ENCODE measurements at regions not wholly inside any gene's neighbourhood (a gene's known extent, or its start where the extent isn't known, plus 50 kb on each side); places are given as distances from the start of the nearest gene placed in this dataset.
A peak's percentile ranks its signal among the peaks of the same experiment; 100 is the strongest.
"Not testable (repeated sequence)": the region's sequence is repeated elsewhere in the genome, so short reads cannot be mapped to it uniquely, and the experiment has no call there.

DNA sequence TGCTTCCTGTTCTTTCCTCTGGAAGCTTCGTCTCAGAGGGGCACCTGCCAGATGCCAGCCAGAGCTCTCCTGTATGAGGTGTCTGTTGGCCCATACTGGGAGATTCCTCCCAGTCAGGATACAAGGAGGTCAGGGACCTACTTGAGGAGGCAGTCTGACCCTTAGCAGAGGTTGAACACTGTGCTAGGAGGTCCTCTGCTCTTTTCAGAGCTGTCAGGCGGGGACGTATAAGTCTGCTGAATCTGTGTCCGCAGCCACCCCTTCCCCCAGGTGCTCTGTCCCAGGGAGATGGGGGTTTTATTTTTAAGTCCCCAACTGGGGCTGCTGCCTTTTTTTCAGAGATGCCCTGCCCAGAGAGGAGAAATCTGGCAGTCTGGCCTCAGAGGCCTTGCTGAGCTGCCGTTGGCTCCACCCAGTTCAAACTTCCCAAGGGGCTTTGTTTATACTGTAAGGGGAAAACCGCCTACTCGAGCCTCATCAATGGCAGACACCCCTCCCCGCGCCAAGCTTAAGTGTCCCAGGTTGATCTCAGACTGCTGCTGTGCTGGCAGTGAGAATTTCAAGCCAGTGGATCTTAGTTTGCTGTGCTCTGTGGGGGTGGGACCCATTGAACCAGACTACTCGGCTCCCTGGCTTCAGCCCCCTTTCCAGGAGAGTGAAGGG, 326.7 kb downstream of the BCKDHB start:
- no peak overlapping the region for H2AFZ ChIP-seq (ENCODE audit: low read length)
- no peaks in the 10 kb centered on the region for H4K20me1 ChIP-seq (ENCODE audit: insufficient read depth, low read depth, low read length)
- no peak overlapping the region for H3K4me3 ChIP-seq (ENCODE audit: low read length)
- no peak overlapping the region for H3K4me2 ChIP-seq (ENCODE audit: low read depth, low read length, poor library complexity, severe bottlenecking)
- H3K9me3 ChIP-seq (ENCODE audit: low read length) = no peaks in the 10 kb centered on the region
- H3K79me2 ChIP-seq (ENCODE audit: low read length) = no peaks in the 10 kb centered on the region
- H3K27ac ChIP-seq (ENCODE audit: low read length) = no peak overlapping the region
- H3K27me3 ChIP-seq (ENCODE audit: low read length) = no peaks in the 10 kb centered on the region
- H3K4me1 ChIP-seq (ENCODE audit: low read length) = no peaks in the 10 kb centered on the region
- DNase-seq = no peak
- H3K36me3 ChIP-seq (ENCODE audit: insufficient read depth, low read length) = no peaks in the 10 kb centered on the region
- no peaks in the 10 kb centered on the region for H3K9me2 ChIP-seq (replicated peaks; ENCODE audit: insufficient read depth, low read length)
- H3K9ac ChIP-seq (ENCODE audit: low read length) = no peak overlapping the region

DNA sequence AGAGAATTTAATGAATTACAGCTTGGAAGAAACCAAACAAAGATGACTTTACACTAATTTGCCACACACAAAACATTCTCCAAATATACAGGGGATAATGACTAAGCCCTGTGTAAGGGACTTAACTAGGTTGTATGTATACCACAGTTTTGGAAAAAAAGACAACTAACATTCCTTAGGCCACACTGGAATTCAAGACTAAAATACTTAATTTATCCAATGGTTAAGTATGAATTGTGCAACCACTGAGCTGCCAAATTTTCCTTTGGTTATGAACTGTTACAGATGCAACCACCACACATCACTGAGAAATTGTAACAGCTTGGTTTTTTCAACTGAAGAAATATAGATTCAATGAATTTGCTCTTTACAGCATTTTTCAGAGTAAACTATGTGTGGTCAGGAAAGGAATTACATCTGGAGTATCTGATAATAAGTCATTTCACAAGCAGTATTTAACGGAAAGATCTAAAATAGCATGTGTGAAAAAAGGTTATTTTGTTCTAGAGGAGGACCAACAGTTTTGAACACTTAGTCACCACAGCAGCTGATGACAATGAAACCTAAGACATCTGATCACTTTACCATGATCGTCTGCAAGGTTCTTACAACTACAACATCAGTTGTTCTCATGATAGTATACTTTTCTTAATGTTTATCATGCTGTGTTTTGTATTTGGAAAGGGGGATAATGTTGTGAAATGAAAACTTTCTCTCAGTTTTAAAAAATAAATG, 318.8 kb downstream of the BCKDHB start:
- no peak overlapping the region for H3K27ac ChIP-seq (ENCODE audit: low read length)

DNA sequence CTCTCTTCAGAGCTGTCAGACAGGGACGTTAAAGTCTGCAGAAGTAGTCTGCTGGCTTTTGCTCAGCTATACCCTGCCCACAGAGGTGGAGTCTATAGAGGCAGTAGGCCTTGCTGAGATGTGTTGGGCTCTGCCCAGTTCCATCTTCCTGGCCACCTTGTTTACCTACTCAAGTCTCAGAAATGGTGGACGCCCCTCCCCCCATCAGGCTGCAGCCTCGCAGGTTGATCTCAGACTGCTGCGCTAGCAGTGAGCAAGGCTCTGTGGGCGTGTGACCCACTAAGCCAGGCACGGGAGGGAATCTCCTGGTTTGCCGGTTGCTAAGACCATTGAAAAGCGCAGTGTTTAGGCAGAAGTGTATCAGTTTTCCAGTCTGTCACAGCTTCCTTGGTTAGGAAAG, 305.0 kb downstream of the BCKDHB start:
- H3K36me3 ChIP-seq (ENCODE audit: insufficient read depth, low read length) = no peaks in the 10 kb centered on the region
- peaks cover 6% of the 10 kb centered on the region for H3K4me1 ChIP-seq (ENCODE audit: low read length)
- no peaks in the 10 kb centered on the region for H3K27me3 ChIP-seq (ENCODE audit: low read length)
- H3K9ac ChIP-seq (ENCODE audit: low read length) = no peak overlapping the region
- no peaks in the 10 kb centered on the region for H3K9me3 ChIP-seq (ENCODE audit: low read length)
- no peak overlapping the region for H3K4me2 ChIP-seq (ENCODE audit: low read depth, low read length, poor library complexity, severe bottlenecking)
- H3K9me2 ChIP-seq (replicated peaks; ENCODE audit: insufficient read depth, low read length) = no peaks in the 10 kb centered on the region
- H3K4me3 ChIP-seq (ENCODE audit: low read length) = no peak overlapping the region
- DNase-seq = no peak
- H3K27ac ChIP-seq (ENCODE audit: low read length) = no peak overlapping the region
- H3K79me2 ChIP-seq (ENCODE audit: low read length) = no peaks in the 10 kb centered on the region
- H4K20me1 ChIP-seq (ENCODE audit: insufficient read depth, low read depth, low read length) = no peaks in the 10 kb centered on the region
- H2AFZ ChIP-seq (ENCODE audit: low read length) = no peak overlapping the region

More for the DNA sequence above, 318.8 kb downstream of the BCKDHB start:
- no peak overlapping the region for H3K4me3 ChIP-seq (ENCODE audit: low read length)
- H3K9me3 ChIP-seq (ENCODE audit: low read length) = peaks cover 13% of the 10 kb centered on the region; the same call in 1 of the 2 replicates
- H3K27me3 ChIP-seq (ENCODE audit: low read length) = no peaks in the 10 kb centered on the region
- H3K36me3 ChIP-seq (ENCODE audit: insufficient read depth, low read length) = peaks cover 4% of the 10 kb centered on the region; the same call in 1 of the 2 replicates
- H3K4me1 ChIP-seq (ENCODE audit: low read length) = peaks cover 8% of the 10 kb centered on the region; the same call in 1 of the 2 replicates
- no peaks in the 10 kb centered on the region for H4K20me1 ChIP-seq (ENCODE audit: insufficient read depth, low read depth, low read length)
- DNase-seq = no peak
- no peak overlapping the region for H3K4me2 ChIP-seq (ENCODE audit: low read depth, low read length, poor library complexity, severe bottlenecking)
- no peaks in the 10 kb centered on the region for H3K79me2 ChIP-seq (ENCODE audit: low read length)
- no peak overlapping the region for H3K9ac ChIP-seq (ENCODE audit: low read length)
- no peaks in the 10 kb centered on the region for H3K9me2 ChIP-seq (replicated peaks; ENCODE audit: insufficient read depth, low read length)
- no peak overlapping the region for H2AFZ ChIP-seq (ENCODE audit: low read length)

DNA sequence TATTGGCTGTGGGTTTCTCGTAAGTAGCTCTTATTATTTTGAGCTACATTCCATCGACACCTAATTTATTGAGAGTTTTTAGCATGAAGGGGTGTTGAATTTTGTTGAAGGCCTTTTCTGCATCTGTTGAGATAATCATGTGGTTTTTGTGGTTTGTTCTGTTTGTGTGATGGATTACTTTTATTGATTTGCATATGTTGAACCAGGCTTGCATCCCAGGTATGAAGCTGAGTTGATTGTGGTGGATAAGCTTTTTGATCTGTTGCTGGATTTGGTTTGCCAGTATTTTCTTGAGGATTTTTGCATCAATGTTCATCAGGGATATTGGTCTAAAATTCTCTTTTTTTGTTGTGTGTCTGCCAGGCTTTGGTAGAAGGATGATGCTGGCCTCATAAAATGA, 301.5 kb downstream of the BCKDHB start:
- not testable (repeated sequence) for H3K27ac ChIP-seq (ENCODE audit: low read length); H3K36me3 ChIP-seq (ENCODE audit: insufficient read depth, low read length); H3K79me2 ChIP-seq (ENCODE audit: low read length); H3K9ac ChIP-seq (ENCODE audit: low read length); H3K4me3 ChIP-seq (ENCODE audit: low read length); H4K20me1 ChIP-seq (ENCODE audit: insufficient read depth, low read depth, low read length); DNase-seq; H2AFZ ChIP-seq (ENCODE audit: low read length); H3K9me3 ChIP-seq (ENCODE audit: low read length); H3K4me2 ChIP-seq (ENCODE audit: low read depth, low read length, poor library complexity, severe bottlenecking); H3K27me3 ChIP-seq (ENCODE audit: low read length); H3K9me2 ChIP-seq (replicated peaks; ENCODE audit: insufficient read depth, low read length)
- peaks cover 16% of the 10 kb centered on the region for H3K4me1 ChIP-seq (ENCODE audit: low read length)

DNA sequence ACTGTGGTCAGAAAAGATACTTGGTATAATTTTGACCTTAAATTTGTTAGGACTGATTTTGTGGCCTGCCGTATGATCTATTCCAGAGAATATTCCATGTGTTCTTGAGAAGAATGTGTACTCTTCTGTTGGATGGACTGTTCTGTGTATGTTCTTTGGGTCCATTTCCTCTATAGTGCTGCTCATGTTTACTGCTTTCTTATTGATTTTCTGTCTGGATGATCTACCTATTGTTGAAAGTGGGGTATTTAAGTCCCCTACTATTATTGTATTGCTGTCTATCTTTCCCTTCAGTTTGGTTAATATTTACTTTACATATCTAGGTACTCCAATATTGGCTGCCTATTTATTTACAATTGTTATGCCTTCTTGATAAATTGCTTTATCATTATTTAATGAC, 298.4 kb downstream of the BCKDHB start:
- no peaks in the 10 kb centered on the region for H4K20me1 ChIP-seq (ENCODE audit: insufficient read depth, low read depth, low read length)
- H3K27me3 ChIP-seq (ENCODE audit: low read length) = no peaks in the 10 kb centered on the region
- H3K36me3 ChIP-seq (ENCODE audit: insufficient read depth, low read length) = no peaks in the 10 kb centered on the region

DNA sequence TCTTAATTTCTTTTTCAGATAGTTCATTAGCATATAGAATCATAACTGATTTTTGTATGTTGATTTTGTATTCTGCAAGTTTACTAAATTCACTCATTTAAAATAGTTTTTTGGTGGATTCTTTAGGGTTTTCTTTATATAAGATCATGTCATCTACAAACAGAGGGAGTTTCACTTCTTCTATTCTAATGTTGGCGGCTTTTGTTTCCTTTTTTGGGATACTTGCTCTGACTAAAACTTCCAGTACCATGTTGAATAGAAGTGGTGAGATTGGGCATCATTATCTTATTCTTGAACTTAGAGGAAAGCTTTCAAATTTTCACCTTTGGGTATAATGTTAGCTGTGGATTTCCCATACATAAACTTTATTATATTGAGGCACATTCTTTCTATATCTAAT, 296.9 kb downstream of the BCKDHB start:
- Histone ChIP-seq H3K9ac (ENCODE audit: low read length) (no peak overlapping the region), H3K4me3 (ENCODE audit: low read length) (no peak overlapping the region)
- DNase-seq = peak; percentile 50

More for the DNA sequence above, 298.4 kb downstream of the BCKDHB start:
- DNase-seq = no peak
- Histone ChIP-seq H3K79me2 (ENCODE audit: low read length) (no peaks in the 10 kb centered on the region), H3K4me3 (ENCODE audit: low read length) (no peak overlapping the region), H3K4me2 (ENCODE audit: low read depth, low read length, poor library complexity, severe bottlenecking) (no peak overlapping the region), H3K9ac (ENCODE audit: low read length) (no peak overlapping the region), H2AFZ (ENCODE audit: low read length) (no peak overlapping the region), H3K4me1 (ENCODE audit: low read length) (peaks cover 17% of the 10 kb centered on the region), H3K9me2 (replicated peaks; ENCODE audit: insufficient read depth, low read length) (no peaks in the 10 kb centered on the region), H3K9me3 (ENCODE audit: low read length) (no peaks in the 10 kb centered on the region), H3K27ac (ENCODE audit: low read length) (no peak overlapping the region)

DNA sequence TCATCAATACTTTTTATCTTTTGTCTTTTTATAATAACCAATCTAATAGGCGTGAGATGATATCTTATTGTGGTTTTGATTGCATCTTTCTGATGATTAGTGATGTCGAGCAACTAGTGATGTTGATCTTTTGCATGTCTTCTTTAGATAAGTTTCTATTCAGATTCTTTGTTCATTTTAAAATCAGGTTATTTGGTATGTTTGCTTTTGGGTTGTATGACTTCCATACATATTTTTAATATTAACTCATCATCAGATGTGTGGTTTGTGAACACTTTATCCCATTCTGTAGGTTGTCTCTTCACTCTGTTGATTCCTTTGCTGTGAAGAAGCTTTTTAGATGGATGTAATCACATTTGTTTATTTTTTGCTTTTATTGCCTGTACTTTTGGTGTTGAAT, 295.8 kb downstream of the BCKDHB start:
- H3K4me2 ChIP-seq (ENCODE audit: low read depth, low read length, poor library complexity, severe bottlenecking) = no peak overlapping the region
- DNase-seq = no peak
- no peaks in the 10 kb centered on the region for H3K79me2 ChIP-seq (ENCODE audit: low read length)
- no peaks in the 10 kb centered on the region for H3K36me3 ChIP-seq (ENCODE audit: insufficient read depth, low read length)
- no peak overlapping the region for H3K27ac ChIP-seq (ENCODE audit: low read length)
- H3K27me3 ChIP-seq (ENCODE audit: low read length) = no peaks in the 10 kb centered on the region
- no peaks in the 10 kb centered on the region for H4K20me1 ChIP-seq (ENCODE audit: insufficient read depth, low read depth, low read length)
- H3K9ac ChIP-seq (ENCODE audit: low read length) = no peak overlapping the region
- no peak overlapping the region for H3K4me3 ChIP-seq (ENCODE audit: low read length)
- no peak overlapping the region for H2AFZ ChIP-seq (ENCODE audit: low read length)
- H3K4me1 ChIP-seq (ENCODE audit: low read length) = peaks cover 11% of the 10 kb centered on the region
- H3K9me3 ChIP-seq (ENCODE audit: low read length) = no peaks in the 10 kb centered on the region
- H3K9me2 ChIP-seq (replicated peaks; ENCODE audit: insufficient read depth, low read length) = no peaks in the 10 kb centered on the region

More for the DNA sequence above, 296.9 kb downstream of the BCKDHB start:
- Histone ChIP-seq H3K79me2 (ENCODE audit: low read length) (no peaks in the 10 kb centered on the region), H3K4me1 (ENCODE audit: low read length) (peaks cover 17% of the 10 kb centered on the region), H3K27me3 (ENCODE audit: low read length) (no peaks in the 10 kb centered on the region), H3K4me2 (ENCODE audit: low read depth, low read length, poor library complexity, severe bottlenecking) (no peak overlapping the region), H2AFZ (ENCODE audit: low read length) (no peak overlapping the region), H4K20me1 (ENCODE audit: insufficient read depth, low read depth, low read length) (no peaks in the 10 kb centered on the region), H3K27ac (ENCODE audit: low read length) (no peak overlapping the region), H3K9me3 (ENCODE audit: low read length) (no peaks in the 10 kb centered on the region), H3K9me2 (replicated peaks; ENCODE audit: insufficient read depth, low read length) (no peaks in the 10 kb centered on the region), H3K36me3 (ENCODE audit: insufficient read depth, low read length) (no peaks in the 10 kb centered on the region)

All from Karpas-422 (cell line).